ENCODE measurements at regions not wholly inside any gene's neighbourhood (a gene's known extent, or its start where the extent isn't known, plus 50 kb on each side); places are given as distances from the start of the nearest gene placed in this dataset.

DNA sequence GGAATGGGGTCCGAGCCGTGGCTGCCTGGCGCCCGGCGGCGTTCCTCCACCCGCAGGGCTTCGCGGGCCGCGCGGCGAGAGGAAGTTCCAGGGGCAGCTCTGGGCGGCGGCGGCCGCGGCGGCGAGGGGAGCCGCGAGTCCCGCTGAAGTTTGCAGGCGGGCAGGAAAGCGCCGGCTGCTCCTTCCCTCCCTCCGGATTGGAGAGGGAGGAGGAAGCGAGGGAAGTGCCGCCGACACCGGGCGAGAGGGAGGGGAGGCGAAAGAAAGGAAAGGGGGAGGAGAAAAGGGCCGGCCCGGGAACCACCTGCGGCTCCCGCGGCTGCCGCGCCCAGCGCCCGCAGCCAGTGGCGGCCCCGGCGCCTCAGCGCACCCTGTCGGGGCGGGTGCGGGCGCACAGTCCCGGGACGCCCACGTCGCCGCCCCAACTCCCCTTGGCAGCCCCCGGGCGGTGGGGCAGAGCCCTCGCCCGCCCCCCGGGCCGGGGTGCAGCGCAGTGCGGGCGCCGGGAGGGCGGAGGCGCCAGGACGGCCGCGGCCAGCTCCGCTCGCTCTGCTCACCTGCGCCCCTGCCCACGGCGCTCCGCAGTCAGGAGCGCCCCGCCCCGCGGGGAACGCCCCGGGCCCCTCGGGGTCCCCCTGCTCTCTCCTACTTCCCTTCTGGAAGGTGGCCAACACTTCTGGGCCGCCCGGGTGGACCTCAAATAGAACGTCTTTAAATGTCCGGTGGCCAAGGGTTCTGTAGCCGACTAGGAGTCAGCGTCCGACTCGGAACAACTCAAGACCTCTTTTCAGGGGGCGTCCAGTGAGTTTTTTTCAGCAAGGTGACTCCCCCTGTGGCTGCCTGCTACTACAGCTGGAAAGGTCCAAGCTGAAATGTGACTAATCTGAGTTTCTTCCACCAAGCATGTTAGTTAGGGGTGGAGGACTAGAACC lies 80.3 kb upstream of the CCDC28A start:
- in situ Hi-C loops (cut with MboI) = no loop called here
- peak; percentile 62 for DNase-seq
- no peak for TF ChIP-seq EZH2phosphoT487 (IDR thresholded peaks at IDR 0.05; ENCODE audit: insufficient read depth, low read depth)
- no peak for TF ChIP-seq EZH2 (IDR thresholded peaks at IDR 0.05; ENCODE audit: insufficient read depth, poor library complexity, severe bottlenecking)
- 2% methylated on average over 19 to 88 of the region's 92 CpGs for WGBS, 2 experiments (ENCODE audit: low coverage in 1 of 2, low lambda C conversion rate in 2 of 2, missing lambda C conversion rate in 2 of 2)
- no peaks in the 10 kb centered on the region for H3K9me3 ChIP-seq (ENCODE audit: low read depth)
- H3K36me3 ChIP-seq (ENCODE audit: low read depth) = no peaks in the 10 kb centered on the region
- H3K27me3 ChIP-seq (replicated peaks; ENCODE audit: insufficient read depth) = no peaks in the 10 kb centered on the region
- peaks cover 9% of the 10 kb centered on the region; the same call in 1 of the 2 replicates for H3K4me1 ChIP-seq (ENCODE audit: insufficient read depth)
- H4K20me1 ChIP-seq (ENCODE audit: insufficient read depth) = no peaks in the 10 kb centered on the region
- H3F3A ChIP-seq (ENCODE audit: insufficient read depth) = peaks cover 18% of the 10 kb centered on the region
- peak overlapping the region; percentile 80 for H3K4me3 ChIP-seq
- H2AFZ ChIP-seq = peak overlapping the region; percentile 81
- no peaks in the 10 kb centered on the region for H3K9me2 ChIP-seq (ENCODE audit: insufficient read depth)
- no peaks in the 10 kb centered on the region for H3K79me2 ChIP-seq (ENCODE audit: insufficient read depth)
- H3K9ac ChIP-seq = peak overlapping the region; percentile 68
- H3K4me2 ChIP-seq (ENCODE audit: unreplicated experiment) = peak overlapping the region; percentile 87
- H3K27ac ChIP-seq = no peak overlapping the region

DNA sequence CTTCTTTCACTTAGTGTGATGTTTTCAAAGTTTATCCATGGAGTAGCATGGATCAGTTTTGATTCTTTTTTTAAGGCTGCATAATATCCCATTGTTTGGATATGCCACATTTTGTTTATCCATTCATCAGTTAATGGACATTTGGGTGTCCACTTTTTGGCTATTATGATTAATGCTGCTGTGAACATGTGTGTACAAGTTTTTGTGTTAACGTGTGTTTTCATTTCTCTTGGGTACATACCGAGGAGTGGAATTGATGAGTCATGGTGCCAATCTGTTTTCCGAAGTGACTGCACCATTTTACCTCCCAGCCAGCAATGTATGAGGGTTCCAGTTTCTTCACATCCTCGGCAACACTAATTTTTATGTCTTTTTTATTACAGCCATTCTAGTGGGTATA lies 78.4 kb upstream of the CCDC28A start:
- TF ChIP-seq EZH2 (IDR thresholded peaks at IDR 0.05; ENCODE audit: insufficient read depth, poor library complexity, severe bottlenecking) = no peak
- no peak for TF ChIP-seq EZH2phosphoT487 (IDR thresholded peaks at IDR 0.05; ENCODE audit: insufficient read depth, low read depth)
- H3K79me2 ChIP-seq (ENCODE audit: insufficient read depth) = no peaks in the 10 kb centered on the region
- in situ Hi-C loops (cut with MboI) = no loop called here
- 78 to 83% methylated on average over 4 of the region's 4 CpGs for WGBS, 2 experiments (ENCODE audit: low coverage in 1 of 2, low lambda C conversion rate in 2 of 2, missing lambda C conversion rate in 2 of 2)
- H3K9ac ChIP-seq = no peak overlapping the region
- H3K27me3 ChIP-seq (replicated peaks; ENCODE audit: insufficient read depth) = no peaks in the 10 kb centered on the region
- H4K20me1 ChIP-seq (ENCODE audit: insufficient read depth) = no peaks in the 10 kb centered on the region
- H3K9me2 ChIP-seq (ENCODE audit: insufficient read depth) = no peaks in the 10 kb centered on the region
- H3K4me2 ChIP-seq (ENCODE audit: unreplicated experiment) = no peak overlapping the region
- no peak overlapping the region for H2AFZ ChIP-seq
- no peaks in the 10 kb centered on the region for H3K9me3 ChIP-seq (ENCODE audit: low read depth)
- no peak overlapping the region for H3K4me3 ChIP-seq
- H3K4me1 ChIP-seq (ENCODE audit: insufficient read depth) = peaks cover 9% of the 10 kb centered on the region; the same call in 1 of the 2 replicates
- DNase-seq = no peak
- no peak overlapping the region for H3K27ac ChIP-seq
- peaks cover 14% of the 10 kb centered on the region for H3F3A ChIP-seq (ENCODE audit: insufficient read depth)
- no peaks in the 10 kb centered on the region for H3K36me3 ChIP-seq (ENCODE audit: low read depth)

DNA sequence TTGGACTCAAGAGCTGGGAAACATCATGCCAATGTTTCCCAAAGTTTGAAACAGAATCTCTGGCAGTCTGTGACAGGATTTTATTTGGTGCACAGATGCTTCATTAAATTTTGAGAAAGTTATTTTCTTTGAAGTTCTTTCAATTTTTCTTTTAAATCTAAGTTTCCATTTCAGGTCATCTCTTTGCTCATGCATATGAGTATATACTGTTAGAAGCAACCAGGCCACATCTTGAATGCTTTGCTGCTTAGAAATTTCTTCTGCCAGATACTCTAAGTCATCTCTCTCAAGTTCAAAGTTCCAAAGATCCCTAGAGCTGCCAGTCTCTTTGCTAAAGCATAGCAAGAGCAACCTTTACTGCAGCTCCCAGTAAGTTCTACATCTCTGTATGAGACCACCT lies 59.1 kb upstream of the CCDC28A start:
- H3F3A ChIP-seq (ENCODE audit: insufficient read depth) = no peaks in the 10 kb centered on the region
- TF ChIP-seq EZH2 (IDR thresholded peaks at IDR 0.05; ENCODE audit: insufficient read depth, poor library complexity, severe bottlenecking) (no peak), EZH2phosphoT487 (IDR thresholded peaks at IDR 0.05; ENCODE audit: insufficient read depth, low read depth) (no peak)
- H3K27me3 ChIP-seq (replicated peaks; ENCODE audit: insufficient read depth) = no peaks in the 10 kb centered on the region
- no peaks in the 10 kb centered on the region for H3K36me3 ChIP-seq (ENCODE audit: low read depth)
- no peak overlapping the region for H3K9ac ChIP-seq
- H3K4me1 ChIP-seq (ENCODE audit: insufficient read depth) = no peaks in the 10 kb centered on the region
- no peaks in the 10 kb centered on the region for H3K9me2 ChIP-seq (ENCODE audit: insufficient read depth)
- no peak for DNase-seq
- no peak overlapping the region for H3K4me3 ChIP-seq
- in situ Hi-C loops (cut with MboI) = no loop called here
- no peaks in the 10 kb centered on the region for H4K20me1 ChIP-seq (ENCODE audit: insufficient read depth)
- no peak overlapping the region for H2AFZ ChIP-seq
- H3K79me2 ChIP-seq (ENCODE audit: insufficient read depth) = no peaks in the 10 kb centered on the region
- H3K9me3 ChIP-seq (ENCODE audit: low read depth) = no peaks in the 10 kb centered on the region
- no peak overlapping the region for H3K27ac ChIP-seq
- no peak overlapping the region for H3K4me2 ChIP-seq (ENCODE audit: unreplicated experiment)

DNA sequence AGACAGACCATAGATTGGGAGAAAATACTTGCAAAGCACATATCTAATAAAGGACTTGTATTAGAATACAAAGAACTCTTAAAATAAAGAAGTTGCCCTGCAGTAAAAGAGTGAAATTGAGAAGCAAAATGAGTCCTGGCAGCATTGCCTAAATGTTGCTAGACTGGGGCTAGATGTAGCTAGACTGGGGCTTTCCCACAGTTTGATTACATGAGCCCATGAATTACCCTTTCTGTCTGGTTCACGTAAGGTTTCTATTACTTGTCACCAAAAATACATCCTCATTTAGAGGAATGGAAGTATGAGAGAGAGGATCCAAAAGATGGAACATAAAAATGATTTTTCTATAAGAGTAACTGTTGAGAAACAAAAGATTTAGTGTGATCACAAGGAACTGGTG lies 57.6 kb upstream of the CCDC28A start:
- Histone ChIP-seq H3K4me1 (ENCODE audit: insufficient read depth) (no peaks in the 10 kb centered on the region), H3K9me2 (ENCODE audit: insufficient read depth) (no peaks in the 10 kb centered on the region), H4K20me1 (ENCODE audit: insufficient read depth) (no peaks in the 10 kb centered on the region), H3K9me3 (ENCODE audit: low read depth) (no peaks in the 10 kb centered on the region), H3K4me3 (no peak overlapping the region), H3K27ac (no peak overlapping the region), H3K79me2 (ENCODE audit: insufficient read depth) (no peaks in the 10 kb centered on the region), H3F3A (ENCODE audit: insufficient read depth) (no peaks in the 10 kb centered on the region), H3K4me2 (ENCODE audit: unreplicated experiment) (no peak overlapping the region), H2AFZ (no peak overlapping the region), H3K36me3 (ENCODE audit: low read depth) (no peaks in the 10 kb centered on the region), H3K27me3 (replicated peaks; ENCODE audit: insufficient read depth) (no peaks in the 10 kb centered on the region), H3K9ac (no peak overlapping the region)
- in situ Hi-C loops (cut with MboI) = no loop called here
- DNase-seq = no peak
- TF ChIP-seq EZH2 (IDR thresholded peaks at IDR 0.05; ENCODE audit: insufficient read depth, poor library complexity, severe bottlenecking) = no peak
- no peak for TF ChIP-seq EZH2phosphoT487 (IDR thresholded peaks at IDR 0.05; ENCODE audit: insufficient read depth, low read depth)
- WGBS, 2 experiments (ENCODE audit: low coverage in 1 of 2, low lambda C conversion rate in 2 of 2, missing lambda C conversion rate in 2 of 2) = 34 to 45% methylated on average over 1 of the region's 1 CpG
